Nephron progenitor cell (in vitro differentiated cells): ENCODE measurements at regions not wholly inside any gene's neighbourhood (a gene's known extent, or its start where the extent isn't known, plus 50 kb on each side); places are given as distances from the start of the nearest gene placed in this dataset.
"Not testable (repeated sequence)": the region's sequence is repeated elsewhere in the genome, so short reads cannot be mapped to it uniquely, and the experiment has no call there.

ENCODE experiments used
- DNase-seq: peaks from one replicate; pipeline ENCODE4 v3.0.0; 2021
- H3K27ac Mint-ChIP-seq: 2 replicates; pipeline ENCODE4 v1.8.0; 2021; ENCODE audit warnings: mild to moderate bottlenecking, moderate library complexity, mixed read lengths
- H3K27me3 Mint-ChIP-seq: 2 replicates; pipeline ENCODE4 v1.8.0; 2021; ENCODE audit warnings: mild to moderate bottlenecking, low read depth, mixed read lengths; ENCODE audit not compliant: poor library complexity
- H3K36me3 Mint-ChIP-seq: 2 replicates; pipeline ENCODE4 v1.8.0; 2021; ENCODE audit warnings: low read depth, mixed read lengths
- H3K4me1 Mint-ChIP-seq: 2 replicates; pipeline ENCODE4 v1.8.0; 2021; ENCODE audit warnings: mixed read lengths
- H3K4me3 Mint-ChIP-seq: 2 replicates; pipeline ENCODE4 v1.8.0; 2021; ENCODE audit warnings: mild to moderate bottlenecking, moderate library complexity, mixed read lengths
- H3K9me3 Mint-ChIP-seq: 2 replicates; pipeline ENCODE4 v1.8.0; 2021; ENCODE audit warnings: mild to moderate bottlenecking, moderate library complexity, mixed read lengths
- TF ChIP-seq, protein P1 (sequence below): fragments of 200-600 bp; sonication (generic); IDR thresholded peaks from 2 replicates; pipeline ENCODE4 v1.5.0; 2021; ENCODE audit warnings: antibody characterized with exemption

DNA sequence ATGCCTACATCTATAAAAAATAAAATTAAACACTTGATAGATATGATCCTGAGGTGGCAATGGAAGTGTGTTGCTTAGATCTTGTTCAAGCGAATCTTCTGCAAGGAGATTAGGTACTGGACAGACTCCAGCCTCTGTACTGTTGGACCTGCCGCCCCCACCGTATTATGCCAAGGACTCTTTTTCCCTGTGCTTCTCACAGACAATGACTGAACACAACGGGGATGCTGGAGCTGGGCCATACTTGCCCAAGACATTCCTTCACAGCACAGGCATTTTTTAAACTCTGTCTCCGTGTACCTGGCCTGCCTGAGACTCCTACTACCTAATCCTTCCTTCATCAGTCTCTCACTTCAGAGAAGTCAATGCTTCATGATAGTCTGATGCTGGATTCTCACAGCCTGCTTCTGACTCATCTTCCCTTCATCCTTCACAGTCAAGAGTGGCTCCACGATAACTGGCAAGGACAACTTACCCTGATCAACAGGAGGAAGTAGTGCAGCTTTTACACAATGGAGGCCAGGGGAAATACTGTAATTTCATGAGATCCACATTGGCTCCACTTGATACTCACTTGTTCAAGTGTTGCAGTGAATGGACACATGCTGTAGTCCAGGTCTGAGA is 754.6 kb upstream of the AGA start:
- Mint-ChIP-seq H3K9me3 (no peaks in the 10 kb centered on the region), H3K27ac (no peak overlapping the region), H3K4me1 (no peaks in the 10 kb centered on the region), H3K27me3 (peaks cover 8% of the 10 kb centered on the region), H3K4me3 (no peak overlapping the region), H3K36me3 (no peaks in the 10 kb centered on the region)
- no peak for DNase-seq
- TF ChIP-seq, protein P1, sequence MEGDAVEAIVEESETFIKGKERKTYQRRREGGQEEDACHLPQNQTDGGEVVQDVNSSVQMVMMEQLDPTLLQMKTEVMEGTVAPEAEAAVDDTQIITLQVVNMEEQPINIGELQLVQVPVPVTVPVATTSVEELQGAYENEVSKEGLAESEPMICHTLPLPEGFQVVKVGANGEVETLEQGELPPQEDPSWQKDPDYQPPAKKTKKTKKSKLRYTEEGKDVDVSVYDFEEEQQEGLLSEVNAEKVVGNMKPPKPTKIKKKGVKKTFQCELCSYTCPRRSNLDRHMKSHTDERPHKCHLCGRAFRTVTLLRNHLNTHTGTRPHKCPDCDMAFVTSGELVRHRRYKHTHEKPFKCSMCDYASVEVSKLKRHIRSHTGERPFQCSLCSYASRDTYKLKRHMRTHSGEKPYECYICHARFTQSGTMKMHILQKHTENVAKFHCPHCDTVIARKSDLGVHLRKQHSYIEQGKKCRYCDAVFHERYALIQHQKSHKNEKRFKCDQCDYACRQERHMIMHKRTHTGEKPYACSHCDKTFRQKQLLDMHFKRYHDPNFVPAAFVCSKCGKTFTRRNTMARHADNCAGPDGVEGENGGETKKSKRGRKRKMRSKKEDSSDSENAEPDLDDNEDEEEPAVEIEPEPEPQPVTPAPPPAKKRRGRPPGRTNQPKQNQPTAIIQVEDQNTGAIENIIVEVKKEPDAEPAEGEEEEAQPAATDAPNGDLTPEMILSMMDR: no peak

DNA sequence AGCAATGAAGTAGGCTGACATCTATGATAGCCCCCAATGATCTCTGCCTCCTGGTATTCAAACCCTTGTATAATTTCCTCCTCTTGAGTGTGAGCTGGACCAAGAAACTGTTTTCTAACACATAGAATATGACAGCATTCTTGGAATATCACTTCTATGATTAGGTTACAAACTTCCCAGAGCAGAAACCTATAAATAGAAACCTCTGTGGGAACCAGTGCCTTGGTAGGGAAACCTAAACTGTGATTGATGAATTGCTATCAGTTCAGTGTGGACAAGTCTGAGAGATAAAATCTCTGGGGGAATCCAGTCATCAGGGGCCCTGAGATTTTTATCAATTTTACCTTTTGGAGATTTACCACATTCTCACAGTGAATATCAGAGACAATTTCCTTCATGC is 756.5 kb upstream of the AGA start:
- no peak for DNase-seq
- no peaks in the 10 kb centered on the region for H3K36me3 Mint-ChIP-seq
- TF ChIP-seq, protein P1: no peak
- peaks cover 7% of the 10 kb centered on the region for H3K27me3 Mint-ChIP-seq
- H3K9me3 Mint-ChIP-seq: no peaks in the 10 kb centered on the region
- no peaks in the 10 kb centered on the region for H3K4me1 Mint-ChIP-seq
- no peak overlapping the region for H3K4me3 Mint-ChIP-seq
- H3K27ac Mint-ChIP-seq: no peak overlapping the region

GRCh38 chr4:178202422-178202821 is 760.2 kb upstream of the AGA start:
- Mint-ChIP-seq H3K27ac (no peak overlapping the region), H3K4me3 (no peak overlapping the region), H3K36me3 (no peaks in the 10 kb centered on the region), H3K9me3 (no peaks in the 10 kb centered on the region), H3K27me3 (peaks cover 8% of the 10 kb centered on the region), H3K4me1 (no peaks in the 10 kb centered on the region)
- DNase-seq: no peak
- TF ChIP-seq, protein P1: no peak

GRCh38 chr4:178205826-178206225 is 763.6 kb upstream of the AGA start:
- DNase-seq: no peak
- Mint-ChIP-seq H3K4me3 (no peak overlapping the region), H3K27me3 (peaks cover 2% of the 10 kb centered on the region), H3K36me3 (no peaks in the 10 kb centered on the region), H3K9me3 (no peaks in the 10 kb centered on the region), H3K27ac (no peak overlapping the region), H3K4me1 (no peaks in the 10 kb centered on the region)
- TF ChIP-seq, protein P1: no peak

DNA sequence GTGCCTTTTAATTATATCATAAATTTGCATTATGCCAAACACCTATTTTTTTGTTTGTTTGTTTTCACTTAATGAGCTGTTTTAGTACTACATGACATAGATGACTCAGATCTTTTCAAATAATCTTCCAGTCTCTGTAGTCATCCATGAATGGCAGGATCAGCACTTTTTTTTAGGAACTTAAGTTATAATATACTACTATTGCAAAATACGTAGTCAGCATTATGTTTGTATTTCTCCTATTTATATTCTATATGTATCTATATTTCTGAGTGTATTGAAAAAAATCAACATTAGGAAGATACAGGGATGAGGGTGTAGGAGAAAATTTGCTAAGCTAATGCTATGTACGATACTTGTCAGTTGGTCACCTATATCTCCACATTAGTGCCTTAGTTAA is 773.1 kb upstream of the AGA start:
- H3K36me3 Mint-ChIP-seq: no peaks in the 10 kb centered on the region

GRCh38 chr4:178215763-178216162 is 773.5 kb upstream of the AGA start:
- Mint-ChIP-seq H3K4me1 (no peaks in the 10 kb centered on the region), H3K4me3 (no peak overlapping the region), H3K27ac (no peak overlapping the region), H3K9me3 (no peaks in the 10 kb centered on the region), H3K36me3 (no peaks in the 10 kb centered on the region), H3K27me3 (no peaks in the 10 kb centered on the region)
- DNase-seq: no peak
- TF ChIP-seq, protein P1: no peak

More for the DNA sequence above, 773.1 kb upstream of the AGA start:
- Mint-ChIP-seq H3K4me3 (no peak overlapping the region), H3K4me1 (no peaks in the 10 kb centered on the region), H3K27ac (no peak overlapping the region), H3K27me3 (no peaks in the 10 kb centered on the region), H3K9me3 (no peaks in the 10 kb centered on the region)
- DNase-seq: no peak
- TF ChIP-seq, protein P1: no peak

- H3K36me3 Mint-ChIP-seq, DNase-seq, H3K4me3 Mint-ChIP-seq, H3K27me3 Mint-ChIP-seq: not testable (repeated sequence)
- H3K9me3 Mint-ChIP-seq: peaks cover 41% of the 10 kb centered on the region
- peak overlapping the region; percentile 88 for H3K27ac Mint-ChIP-seq
- peaks cover 18% of the 10 kb centered on the region for H3K4me1 Mint-ChIP-seq
Observed at GRCh38 chr4:178226421-178226820, 784.2 kb upstream of the AGA start.
